ENCODE measurements at regions not wholly inside any gene's neighbourhood (a gene's known extent, or its start where the extent isn't known, plus 50 kb on each side); places are given as distances from the start of the nearest gene placed in this dataset.

DNA sequence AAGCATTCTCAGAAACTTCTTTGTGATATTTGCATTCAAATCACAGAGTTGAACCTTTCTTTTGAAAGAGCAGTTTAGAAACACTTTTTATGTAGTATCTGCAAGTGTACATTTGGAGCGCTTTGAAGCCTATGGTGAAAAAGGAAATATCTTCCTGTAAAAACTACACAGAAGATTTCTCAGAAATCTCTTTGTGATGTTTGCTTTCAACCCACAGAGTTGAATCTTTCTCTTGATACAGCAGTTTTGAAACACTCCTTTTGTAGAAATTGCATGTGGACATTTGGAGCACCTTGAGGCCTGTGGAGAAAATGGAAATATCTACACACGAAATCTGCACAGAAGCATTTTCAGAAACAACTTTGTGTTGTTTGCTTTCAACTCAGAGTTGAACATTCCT lies 612.3 kb upstream of the ZNF337 start:
- dilution Hi-C loops (cut with MboI; ENCODE audit: extremely low pct_ligation_motif_present, low sequenced_read_pairs): no loop called here

More for the DNA sequence above, 612.3 kb upstream of the ZNF337 start:
- no peak overlapping the region for H2AFZ ChIP-seq (ENCODE audit: low read depth, low read length)
- CTCF ChIA-PET: no interaction called here
- no peak overlapping the region for H3K4me2 ChIP-seq (ENCODE audit: insufficient read depth, low read length)
- H3K9me3 ChIP-seq (replicated peaks; ENCODE audit: control insufficient read depth, insufficient read depth, low read length): no peaks in the 10 kb centered on the region
- no TSS peak for BruUV-seq (replicated peaks)
- no peaks in the 10 kb centered on the region for H3K4me1 ChIP-seq (ENCODE audit: control insufficient read depth, extremely low read depth, insufficient read depth, low read length)
- H3K36me3 ChIP-seq (ENCODE audit: control insufficient read depth in 2 of 2, extremely low read depth in 1 of 2, insufficient read depth in 2 of 2, low read length in 2 of 2): no peaks in the 10 kb centered on the region
- POLR2A ChIA-PET: no interaction called here
- TF ChIP-seq, protein P1, sequence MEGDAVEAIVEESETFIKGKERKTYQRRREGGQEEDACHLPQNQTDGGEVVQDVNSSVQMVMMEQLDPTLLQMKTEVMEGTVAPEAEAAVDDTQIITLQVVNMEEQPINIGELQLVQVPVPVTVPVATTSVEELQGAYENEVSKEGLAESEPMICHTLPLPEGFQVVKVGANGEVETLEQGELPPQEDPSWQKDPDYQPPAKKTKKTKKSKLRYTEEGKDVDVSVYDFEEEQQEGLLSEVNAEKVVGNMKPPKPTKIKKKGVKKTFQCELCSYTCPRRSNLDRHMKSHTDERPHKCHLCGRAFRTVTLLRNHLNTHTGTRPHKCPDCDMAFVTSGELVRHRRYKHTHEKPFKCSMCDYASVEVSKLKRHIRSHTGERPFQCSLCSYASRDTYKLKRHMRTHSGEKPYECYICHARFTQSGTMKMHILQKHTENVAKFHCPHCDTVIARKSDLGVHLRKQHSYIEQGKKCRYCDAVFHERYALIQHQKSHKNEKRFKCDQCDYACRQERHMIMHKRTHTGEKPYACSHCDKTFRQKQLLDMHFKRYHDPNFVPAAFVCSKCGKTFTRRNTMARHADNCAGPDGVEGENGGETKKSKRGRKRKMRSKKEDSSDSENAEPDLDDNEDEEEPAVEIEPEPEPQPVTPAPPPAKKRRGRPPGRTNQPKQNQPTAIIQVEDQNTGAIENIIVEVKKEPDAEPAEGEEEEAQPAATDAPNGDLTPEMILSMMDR (IDR thresholded peaks at IDR 0.05; ENCODE audit: extremely low read depth in 1 of 2, insufficient read depth in 1 of 2, low read depth in 1 of 2, low read length in 2 of 2): no peak
- no peak for TF ChIP-seq FOS (IDR thresholded peaks at IDR 0.05; ENCODE audit: borderline replicate concordance, insufficient read depth, low read length)
- TF ChIP-seq GATA2 (IDR thresholded peaks at IDR 0.05; ENCODE audit: insufficient read depth, insufficient read length, low read depth, low read length): no peak
- no peak for TF ChIP-seq MAX (IDR thresholded peaks at IDR 0.05; ENCODE audit: insufficient read depth, insufficient read length)
- TF ChIP-seq EZH2 (IDR thresholded peaks at IDR 0.05; ENCODE audit: borderline replicate concordance, low read depth, low read length, severe bottlenecking): no peak
- TF ChIP-seq POLR2A (IDR thresholded peaks at IDR 0.05; ENCODE audit: low read depth, low read length): no peak
- TF ChIP-seq POLR2AphosphoS5 (IDR thresholded peaks at IDR 0.05; ENCODE audit: insufficient read depth, low read depth, low read length): no peak
- no peak for TF ChIP-seq MYC (IDR thresholded peaks at IDR 0.05; ENCODE audit: low read depth, low read length)
- no peak for TF ChIP-seq JUN (IDR thresholded peaks at IDR 0.05; ENCODE audit: borderline replicate concordance, insufficient read depth, insufficient read length, low read depth)
- intact Hi-C loops (cut with micrococcal nuclease): no loop called here
- no peak overlapping the region for H3K4me3 ChIP-seq (replicated peaks in 1 of 3; ENCODE audit: insufficient read depth in 1 of 3, low read depth in 1 of 3, low read length in 3 of 3)
- no peak for DNase-seq (ENCODE audit: low read depth, low spot score)
- FAIRE-seq: no peak
- H3K27me3 ChIP-seq (ENCODE audit: control insufficient read depth in 2 of 2, insufficient read depth in 2 of 2, low read length in 2 of 2): no peaks in the 10 kb centered on the region
- H3K79me2 ChIP-seq (ENCODE audit: control insufficient read depth, insufficient read depth, low read length): no peaks in the 10 kb centered on the region
- no peak overlapping the region for H3K9ac ChIP-seq (replicated peaks; ENCODE audit: extremely low read depth, insufficient read depth, low read length)
- H3K27ac ChIP-seq (ENCODE audit: insufficient read depth, low read depth, low read length): no peak overlapping the region
- H3K9me1 ChIP-seq (replicated peaks; ENCODE audit: control insufficient read depth, extremely low read depth, insufficient read depth, low read length): no peaks in the 10 kb centered on the region
- no peaks in the 10 kb centered on the region for H4K20me1 ChIP-seq (replicated peaks; ENCODE audit: control insufficient read depth, extremely low read depth, insufficient read depth, low read length)
